NCI-H2081 (cell line): ENCODE measurements at regions not wholly inside any gene's neighbourhood (a gene's known extent, or its start where the extent isn't known, plus 50 kb on each side); places are given as distances from the start of the nearest gene placed in this dataset.
A peak's percentile ranks its signal among the peaks of the same experiment; 100 is the strongest.

Source experiments
- DNase-seq, 2 experiments: peaks; one replicate each; lab custom pipeline; 2025; lab: John Stamatoyannopoulos, UW

DNA sequence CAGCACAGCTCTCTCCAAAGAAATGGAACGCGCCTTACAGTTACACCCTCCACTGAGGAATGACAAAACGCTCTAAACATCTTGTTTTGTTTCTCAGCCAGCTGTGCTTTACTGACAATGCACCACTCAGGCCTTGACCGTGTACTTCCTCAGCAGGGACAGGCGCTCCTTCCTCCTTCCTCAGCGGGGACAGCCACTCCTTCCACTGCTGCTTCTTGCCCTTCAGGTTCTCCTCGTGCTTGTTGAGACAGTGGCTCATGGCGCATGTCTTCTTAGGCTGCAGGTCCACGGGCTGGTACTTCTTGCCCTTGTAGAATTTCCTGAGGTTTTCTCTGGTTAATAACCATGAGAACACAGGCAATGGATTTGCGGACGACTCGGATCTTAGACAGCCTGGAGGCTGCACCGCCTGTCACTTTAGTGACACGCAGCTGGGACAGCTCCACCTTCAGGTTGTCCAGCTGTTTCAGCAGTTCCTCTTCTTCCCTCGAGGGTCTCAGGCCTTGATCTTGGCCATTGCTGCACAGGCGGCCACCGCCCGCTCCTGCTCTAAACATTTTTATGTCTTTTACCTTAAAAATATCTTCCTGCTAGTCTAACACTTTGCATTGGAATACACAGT, 613.8 kb downstream of the BRD1 start:
- no peak for DNase-seq

DNA sequence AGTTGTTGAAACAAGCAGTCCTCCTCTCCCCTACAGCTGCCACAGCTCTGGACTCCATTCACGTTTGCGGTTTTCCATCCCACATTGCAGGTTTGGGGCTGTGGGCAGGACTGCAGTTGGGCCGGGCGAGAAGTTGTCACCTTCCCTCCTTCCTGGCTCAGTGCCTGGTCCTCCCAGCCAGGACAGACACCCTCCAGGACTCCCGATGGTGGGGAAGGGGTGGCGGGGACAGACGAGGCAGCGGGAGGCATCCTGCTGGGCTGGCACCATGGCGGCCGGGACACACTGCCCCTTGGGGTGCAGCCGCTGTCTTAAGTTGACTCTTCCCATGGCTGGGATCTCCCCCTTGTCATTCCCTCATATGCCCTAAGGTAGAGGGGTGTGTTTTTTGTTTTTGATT, 615.2 kb downstream of the BRD1 start:
- DNase-seq = no peak

DNA sequence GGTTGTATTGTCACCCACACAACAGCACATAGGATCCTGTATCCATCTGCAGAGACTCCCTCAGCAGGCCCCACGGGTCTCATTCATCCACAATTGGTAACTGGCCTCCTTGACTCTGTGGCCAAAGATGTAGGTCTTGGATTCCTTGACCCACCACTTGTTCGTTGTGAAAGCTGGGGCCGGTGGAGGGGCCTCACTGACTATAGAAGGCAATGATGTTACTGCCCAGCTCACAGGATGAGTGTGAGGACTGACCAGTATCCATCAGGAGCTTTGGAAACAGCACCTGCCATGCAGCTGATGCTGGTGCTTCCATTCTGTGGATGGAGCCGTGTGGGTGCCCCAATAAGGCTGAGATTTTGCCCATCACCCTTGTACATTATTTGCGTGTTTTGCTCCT, 615.7 kb downstream of the BRD1 start:
- DNase-seq = no peak

DNA sequence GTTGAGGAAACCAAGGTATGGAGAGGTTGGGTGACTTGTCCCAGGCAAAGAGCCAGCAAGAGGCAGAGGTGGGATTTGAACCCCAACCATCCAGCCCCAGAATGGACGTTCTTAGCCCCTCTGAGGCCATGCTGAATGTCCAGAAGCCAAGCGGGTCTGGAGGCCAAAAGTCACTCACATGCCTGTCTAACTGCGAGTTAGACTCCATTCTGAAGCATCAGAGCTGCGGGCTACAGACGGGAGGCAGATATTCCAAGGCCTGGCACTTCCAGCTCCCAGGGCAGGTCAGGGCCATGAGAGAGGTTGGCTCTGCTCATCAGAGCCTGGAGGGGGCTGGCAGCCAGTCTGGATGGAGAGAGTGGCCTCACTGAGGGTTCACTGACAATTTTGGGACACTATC, 616.5 kb downstream of the BRD1 start:
- DNase-seq = no peak

DNA sequence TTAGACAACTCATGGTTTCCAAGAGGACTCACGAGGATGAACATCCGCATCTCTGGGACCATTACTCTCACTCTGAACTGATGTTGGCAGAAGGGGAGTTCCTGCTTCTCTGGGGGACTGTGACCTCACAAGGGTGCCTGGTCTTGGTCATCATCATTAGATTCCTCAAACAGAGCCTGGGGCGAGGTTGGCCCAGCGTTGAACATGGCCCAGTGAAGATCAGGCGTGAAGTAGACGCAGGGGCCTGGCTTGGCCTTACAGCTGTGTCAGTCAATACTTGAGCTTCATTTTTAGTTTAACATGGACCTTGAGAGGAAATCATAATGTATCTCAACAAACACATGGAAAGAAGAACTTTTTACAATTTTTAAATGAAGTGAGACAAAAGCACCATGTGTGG, 617.1 kb downstream of the BRD1 start:
- no peak for DNase-seq

DNA sequence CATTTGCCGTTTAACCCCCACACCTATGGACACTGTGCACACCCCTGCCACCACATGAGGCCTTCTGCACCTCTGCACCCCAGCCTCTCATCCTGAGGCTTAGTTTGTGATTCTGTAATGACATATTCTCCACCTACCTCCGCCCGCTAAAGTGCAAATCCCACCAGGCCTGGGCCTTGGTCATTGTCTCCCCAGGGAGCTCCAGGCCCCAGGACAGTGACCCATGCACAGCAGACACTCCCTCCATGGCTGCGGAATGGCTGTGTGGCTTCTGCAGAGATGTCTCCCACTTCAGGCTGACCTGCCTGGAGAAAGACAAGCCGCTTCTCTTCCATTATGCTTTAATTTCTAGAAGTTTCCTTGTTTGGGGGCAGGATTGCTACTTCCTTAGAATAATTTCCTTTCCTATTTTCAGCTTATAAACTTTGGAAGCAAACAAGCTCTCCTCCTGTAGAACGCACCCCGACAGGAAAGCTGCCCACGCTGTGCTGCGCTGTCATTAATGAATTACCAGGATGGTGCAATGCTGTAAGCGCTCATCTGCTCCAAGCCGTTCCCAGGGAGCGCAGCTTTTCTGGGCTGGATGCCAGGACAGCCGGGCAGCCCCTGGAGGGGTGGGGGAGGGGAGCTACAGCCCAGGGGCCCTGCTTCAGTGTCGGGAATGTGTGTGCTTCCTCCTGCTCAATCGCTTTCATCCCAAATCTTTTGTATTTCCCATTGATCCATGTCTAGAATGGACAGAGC, 618.0 kb downstream of the BRD1 start:
- DNase-seq = peak; percentile 61 to 84

DNA sequence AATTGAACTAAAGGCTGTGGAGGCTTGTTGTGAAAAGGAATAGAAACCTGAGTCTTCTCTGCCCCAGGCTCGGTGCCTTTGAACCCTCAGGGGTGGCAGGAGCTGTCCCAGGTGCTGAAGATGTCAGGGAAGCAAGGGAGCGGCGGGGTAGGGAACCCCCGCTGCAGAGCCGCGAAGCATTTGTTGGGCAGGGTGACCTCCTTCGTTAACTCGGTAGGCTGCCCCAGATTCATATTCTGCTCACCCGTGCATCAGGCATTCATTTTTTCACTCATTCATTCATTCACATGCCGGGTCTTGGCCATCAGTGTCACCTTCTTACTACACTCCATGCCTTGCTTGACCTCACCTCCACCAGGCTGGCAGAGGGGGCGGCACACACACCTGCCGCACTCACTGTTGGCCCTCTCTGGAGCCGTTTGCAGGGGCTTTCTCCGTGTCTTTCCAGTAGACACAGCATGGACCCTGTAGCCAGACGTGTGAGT, 618.9 kb downstream of the BRD1 start:
- DNase-seq = no peak

DNA sequence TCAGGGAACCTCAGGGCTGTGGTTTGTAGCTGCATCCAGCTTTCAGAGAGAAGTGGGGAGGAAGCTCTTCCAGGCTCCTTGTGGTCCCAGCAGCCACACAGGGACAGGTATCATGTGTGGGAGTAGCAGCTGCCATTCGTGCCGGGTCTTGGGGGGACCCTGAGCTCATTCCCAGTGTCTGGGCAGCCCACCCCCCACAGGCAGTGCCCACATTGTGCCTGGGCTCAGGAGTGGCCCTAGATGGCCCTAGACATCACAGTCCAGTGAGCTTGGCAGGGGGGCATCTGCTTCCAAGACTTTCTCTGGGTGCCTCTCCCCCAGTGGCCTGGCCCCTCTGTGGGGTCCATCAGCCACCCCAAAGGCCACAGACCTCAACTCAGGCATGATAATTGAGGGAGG, 619.7 kb downstream of the BRD1 start:
- no peak for DNase-seq

DNA sequence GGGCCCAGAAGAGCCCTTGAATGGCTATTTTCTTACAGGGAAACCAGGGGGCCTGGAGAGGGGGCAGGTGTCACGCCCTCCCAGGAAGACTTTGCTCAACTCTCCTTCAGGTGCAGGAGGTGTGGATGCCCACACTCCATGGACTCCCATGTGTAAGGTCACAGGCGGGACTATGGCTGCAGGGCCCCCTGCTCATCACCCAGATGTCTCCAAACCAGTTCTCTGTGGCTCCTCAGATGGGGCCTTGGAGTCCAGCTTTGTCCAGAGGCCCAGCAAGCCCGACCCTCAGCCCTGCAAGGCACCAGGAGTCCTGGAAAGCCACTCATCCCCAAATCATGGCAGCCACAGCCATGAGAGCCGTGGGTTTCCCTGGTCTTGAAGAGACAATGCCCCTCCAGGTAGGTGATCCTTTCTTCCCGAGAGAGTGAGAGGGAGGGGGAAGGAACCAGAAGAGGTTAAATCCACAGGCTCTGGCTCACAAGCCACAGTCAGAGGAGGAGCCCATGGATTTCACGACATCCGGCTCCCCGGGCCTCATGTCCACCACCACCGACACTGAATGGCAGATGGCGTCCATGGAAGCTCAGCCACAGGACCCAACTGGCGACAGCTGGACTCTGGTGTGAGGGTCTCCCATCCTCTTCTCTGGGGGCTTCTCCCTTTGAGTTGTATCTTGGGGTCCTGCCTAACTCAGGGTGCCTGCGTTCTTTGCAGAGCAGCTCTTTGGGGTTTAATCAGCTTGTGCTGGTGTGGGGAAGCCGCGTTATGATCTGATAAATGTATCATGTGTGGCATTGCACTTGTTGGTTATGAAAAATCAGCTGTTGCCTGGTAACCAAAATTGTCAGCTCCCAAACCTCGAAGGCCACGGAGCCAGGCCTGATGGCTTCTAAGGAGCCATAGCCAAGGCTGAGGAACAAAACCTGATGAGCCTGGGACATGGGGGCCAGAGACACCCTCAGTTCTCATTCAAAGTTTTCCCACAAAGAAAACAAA, 620.4 kb downstream of the BRD1 start:
- DNase-seq = no peak

DNA sequence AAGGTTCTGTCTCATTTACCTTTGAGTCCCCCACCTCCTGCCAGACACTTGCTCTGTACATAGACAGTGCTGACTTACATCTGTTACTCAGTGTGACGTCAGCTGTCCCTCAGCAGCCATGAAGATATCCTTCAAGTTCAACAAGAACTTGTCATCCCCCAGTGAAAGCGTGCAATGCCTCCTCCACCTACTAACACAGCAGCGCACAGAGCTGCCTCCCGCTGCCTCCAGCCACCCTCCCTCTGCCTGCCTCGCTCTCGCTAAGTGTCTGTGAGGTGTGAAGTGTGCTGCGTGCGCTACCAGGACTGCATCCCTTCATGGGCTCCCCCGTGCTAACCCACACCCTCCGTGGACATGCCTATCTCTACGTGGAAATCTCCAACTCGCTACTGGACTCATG, 621.4 kb downstream of the BRD1 start:
- no peak for DNase-seq

DNA sequence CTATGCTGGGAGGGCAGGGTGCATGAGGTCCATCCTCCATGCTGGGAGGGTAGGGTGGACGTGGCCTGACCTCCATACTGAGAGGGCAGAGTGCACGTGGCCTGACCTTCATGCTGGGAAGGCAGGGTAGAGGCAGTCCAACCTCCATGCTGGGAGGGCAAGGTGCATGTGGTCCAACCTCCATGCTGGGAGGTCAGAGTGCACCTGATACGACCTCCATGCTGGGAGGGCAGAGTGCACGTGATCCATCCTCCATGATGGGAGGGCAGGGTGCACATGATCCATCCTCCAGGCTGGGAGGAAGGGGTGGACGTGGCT, 622.2 kb downstream of the BRD1 start:
- DNase-seq = no peak

DNA sequence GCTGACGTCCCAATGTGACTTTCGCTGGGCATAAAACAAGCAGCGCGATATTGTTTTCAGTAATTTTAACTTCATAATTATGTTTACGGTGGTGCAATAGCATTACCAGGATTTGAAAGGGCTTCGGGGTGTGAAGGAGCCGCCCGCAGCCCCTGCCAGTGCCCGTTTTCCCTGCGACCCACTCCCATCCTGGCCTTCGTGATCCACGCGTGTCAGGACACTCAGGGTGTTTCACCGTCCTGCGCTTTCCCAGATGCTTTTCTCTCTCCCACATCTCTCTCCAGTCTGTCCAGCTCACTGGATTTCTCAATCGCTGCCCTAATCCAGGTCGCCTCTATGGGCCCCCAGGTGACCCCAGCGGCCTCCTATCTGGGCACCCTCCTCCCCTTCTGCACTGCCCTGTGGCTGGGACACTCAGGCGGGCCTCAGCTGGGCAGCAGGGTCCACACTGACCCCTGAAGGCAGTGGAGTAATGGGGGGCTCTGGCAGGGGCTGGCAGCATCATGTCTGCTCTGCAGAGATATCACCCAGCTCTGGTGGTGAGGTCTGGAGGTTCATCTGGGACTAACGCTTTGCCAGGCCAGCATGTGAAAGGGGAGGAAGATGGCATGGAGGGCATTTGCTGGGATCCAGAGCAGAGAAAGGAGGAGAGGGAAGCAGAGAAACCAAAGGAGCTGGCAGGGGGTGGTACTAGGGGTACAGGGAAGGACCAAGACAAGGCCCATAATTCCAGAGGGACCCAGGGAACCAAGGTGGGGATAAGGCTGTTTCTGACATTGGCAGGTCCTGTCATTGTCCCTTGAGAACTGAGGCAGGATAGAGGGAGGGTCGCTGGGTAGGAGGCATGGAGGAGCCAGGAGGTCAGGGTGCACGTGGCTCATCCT, 622.8 kb downstream of the BRD1 start:
- no peak for DNase-seq

DNA sequence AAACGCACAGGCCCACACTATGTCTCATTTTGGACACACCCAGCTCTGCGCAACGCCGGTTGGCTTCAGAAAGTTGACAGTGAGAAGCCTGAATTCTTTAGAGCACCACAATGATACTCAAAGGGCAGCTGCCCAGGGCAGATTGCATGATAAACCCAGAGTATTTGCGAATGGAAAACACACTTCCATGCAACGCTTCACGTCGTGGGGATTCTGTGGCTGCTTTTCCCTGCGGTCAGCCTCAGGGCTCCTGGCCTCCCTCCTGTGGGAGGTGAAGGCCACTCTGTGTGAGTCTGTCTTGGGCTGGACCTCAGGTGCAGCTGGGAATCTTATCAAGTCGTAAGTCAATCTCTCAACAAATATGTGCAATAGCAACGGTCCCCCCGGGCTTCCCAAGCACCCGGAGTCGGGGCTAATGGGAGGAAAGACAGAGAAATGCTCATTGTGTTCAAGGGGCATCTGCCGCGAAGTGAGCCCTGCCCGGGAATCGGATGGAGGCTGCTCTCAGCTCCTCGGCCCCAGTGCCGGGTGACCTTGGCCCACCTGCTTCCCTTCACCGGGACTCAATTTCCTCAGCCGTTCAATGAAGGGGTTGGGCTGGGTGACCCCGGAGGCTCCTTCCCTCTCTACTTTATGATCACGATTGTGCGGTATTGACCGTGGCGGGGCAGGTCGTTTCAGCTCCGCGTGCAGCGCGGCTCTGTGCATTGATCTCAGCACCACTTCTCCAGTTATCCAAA, 623.6 kb downstream of the BRD1 start:
- no peak for DNase-seq

DNA sequence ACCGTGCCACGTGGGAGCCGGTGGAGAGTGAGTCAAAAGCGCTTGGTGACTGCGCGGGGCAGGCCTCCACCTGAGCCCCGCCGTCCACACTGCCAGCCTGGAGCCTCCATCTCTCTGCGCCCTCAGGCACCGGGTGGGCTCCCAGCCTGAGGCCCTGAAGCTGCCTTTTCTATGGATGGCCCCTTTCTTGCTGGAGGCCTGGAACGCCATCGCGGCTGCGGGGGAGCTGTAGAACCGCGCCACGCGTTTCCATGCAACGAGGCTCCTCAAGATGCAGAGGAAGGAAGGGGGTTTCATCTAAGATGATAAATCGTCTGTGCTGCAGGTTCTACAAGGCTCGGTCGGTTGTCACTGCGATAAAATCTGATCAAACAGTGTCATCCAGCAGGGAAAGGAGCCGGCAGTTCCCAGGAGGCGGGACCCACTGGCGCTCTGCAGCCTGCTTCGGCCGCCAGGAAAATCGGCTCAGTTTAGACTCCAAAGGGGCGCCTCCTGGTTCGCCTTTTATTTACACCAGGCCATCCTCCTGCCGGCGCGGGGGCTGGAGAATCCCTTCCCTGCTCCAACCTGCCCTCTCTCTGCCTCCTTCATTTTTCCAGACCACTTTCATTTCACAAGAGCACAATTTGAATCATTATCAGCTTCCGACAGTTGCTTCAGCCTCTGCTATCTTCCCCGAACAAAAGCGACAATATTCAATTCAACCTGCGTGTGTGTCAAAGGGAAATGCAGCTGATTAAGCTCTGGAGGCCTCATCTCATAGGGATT, 624.4 kb downstream of the BRD1 start:
- DNase-seq = no peak

DNA sequence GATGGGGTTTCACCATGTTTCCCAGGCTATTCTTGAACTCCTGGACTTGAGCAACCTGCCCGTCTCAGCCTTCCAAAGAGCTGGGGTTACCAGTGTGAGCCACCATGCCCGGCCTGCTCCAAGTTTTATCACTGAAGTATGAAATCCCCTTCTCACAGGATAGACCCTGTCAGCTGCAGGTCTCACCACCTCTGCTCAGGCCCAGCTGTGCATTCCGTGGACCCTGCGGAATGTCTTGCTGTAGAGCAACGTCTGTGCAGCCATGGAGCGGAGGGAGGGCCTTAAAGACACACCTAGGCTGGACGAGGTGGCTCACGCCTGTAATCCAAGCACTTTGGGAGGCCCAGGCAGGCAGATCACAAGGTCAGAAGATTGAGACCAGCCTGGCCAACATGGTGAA, 625.4 kb downstream of the BRD1 start:
- no peak for DNase-seq

DNA sequence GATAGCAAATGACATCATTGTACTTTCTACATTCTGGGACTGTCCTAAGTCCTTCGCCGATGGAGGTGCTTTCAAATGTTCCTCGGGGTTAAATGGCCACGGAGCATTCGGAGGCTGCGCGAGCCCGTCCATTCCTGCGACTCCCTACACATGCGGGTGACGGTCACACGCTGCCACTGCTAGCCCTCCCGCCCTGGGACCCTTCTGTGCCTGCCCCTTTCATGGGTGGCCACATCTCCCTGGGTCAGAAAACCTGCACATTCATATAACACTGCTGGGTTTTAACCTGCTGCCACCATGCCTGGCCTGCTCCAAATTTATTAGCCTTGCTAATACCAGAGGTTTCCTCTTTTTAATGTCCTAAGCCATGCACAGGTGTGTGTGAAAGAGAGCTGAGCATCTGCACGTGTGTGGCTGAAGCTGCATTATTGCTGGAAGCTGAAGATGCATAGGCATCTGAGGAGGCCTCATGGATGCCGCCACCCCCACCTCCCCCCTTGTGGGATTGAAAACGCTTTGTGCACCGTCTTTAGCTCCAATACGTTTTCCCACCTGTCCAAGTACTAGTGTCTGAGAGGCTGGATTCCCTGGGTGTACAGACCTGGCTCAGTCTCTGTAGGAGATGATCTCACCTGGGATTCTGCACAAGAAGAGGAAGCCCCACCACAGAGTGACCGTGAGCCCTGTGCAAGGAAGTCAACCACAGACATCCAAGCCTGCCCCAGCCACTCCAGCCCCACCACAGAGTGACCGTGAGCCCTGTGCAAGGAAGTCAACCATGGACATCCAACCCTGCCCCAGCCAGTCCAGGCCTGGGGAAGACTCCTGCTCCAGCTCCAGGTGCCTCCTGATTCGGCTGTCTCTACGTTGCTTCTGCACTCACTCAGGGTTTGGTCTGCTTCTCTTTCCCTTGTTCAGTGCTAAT, 626.4 kb downstream of the BRD1 start:
- DNase-seq = no peak

DNA sequence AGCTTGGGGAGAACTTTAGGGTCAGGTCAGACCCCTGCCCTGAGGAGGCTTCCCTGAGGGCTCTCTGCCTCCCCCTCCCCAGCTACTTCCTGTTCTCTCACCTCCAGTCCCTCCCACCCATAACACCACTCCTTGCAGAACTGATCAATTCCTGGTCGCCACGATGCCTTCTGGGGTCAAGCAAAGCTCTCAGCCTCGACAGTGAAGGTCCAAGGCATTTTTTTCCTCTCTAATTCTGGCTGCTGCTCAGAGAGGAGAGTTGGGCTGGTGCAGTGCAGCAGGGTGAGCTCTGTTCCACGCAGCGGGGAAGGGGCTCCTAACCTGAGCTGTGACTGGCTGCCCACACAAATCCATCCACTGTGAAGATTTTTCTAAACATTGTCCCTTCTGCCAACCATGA, 628.4 kb downstream of the BRD1 start:
- no peak for DNase-seq

DNA sequence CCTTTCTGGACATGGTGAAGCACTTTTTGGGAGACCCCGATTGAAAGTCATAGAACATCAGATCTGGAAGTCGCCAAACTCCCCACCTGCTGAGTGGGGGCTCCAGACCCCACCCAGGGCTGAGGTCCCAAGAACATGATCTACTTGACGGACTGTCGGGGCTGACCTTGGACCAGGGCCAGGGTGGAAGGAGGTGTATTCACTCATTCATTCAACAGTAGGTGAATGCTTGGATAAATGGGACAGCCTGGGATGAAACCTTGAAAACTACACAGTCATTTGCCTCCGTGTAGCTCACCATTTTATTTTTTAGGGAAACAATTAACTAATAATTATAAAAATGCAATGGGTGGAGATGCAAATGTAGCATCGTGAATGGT, 629.0 kb downstream of the BRD1 start:
- no peak for DNase-seq

DNA sequence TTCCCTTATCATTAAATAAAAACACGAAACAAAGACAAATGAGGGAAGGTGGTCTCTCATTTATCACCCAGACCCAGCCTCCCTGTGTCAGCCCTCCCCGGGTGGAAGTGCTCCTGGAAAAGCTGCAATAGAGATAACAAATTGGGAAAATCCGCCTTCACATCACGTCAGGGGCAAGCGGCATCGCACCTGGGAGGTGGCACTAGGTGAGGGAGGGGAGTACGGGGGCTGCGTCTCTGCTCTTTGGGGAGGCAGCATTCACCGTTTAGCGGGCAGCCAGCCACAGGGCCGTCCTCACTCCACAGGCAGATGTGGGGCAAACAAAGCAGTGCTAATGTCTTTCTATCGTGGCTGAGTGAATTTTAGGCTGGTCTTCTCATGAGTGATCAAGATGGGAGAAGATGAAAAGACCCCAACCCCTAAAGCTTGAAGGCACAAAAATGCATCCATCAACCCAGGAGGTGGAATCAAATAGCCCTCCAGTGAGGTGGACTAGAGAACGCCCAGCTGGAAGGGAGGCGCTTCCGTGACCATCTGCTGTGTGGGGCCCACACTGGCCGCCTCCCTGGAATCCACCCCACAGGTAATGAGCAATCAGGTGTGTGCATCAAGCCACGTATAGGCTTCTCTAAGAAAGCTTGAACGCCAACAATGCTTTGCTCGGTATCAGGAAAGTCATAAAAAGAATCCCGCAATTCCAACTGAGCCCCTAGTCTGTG, 629.5 kb downstream of the BRD1 start:
- no peak for DNase-seq
